Stomach (tissue), 8 donors: ENCODE measurements at regions not wholly inside any gene's neighbourhood (a gene's known extent, or its start where the extent isn't known, plus 50 kb on each side); places are given as distances from the start of the nearest gene placed in this dataset.

Source experiments
- DNase-seq, 2 donors: peaks; one replicate each; pipeline versions ENCODE4 v3.0.0 to v3.0.0-alpha.2; 2013 to 2019
- H3K27ac ChIP-seq, 5 donors: fragments of 200-600 bp in 4 of 5; sonication (generic) in 4 of 5; one replicate each; pipeline ENCODE4 v1.5.1; 2013 to 2019; ENCODE audit warnings: mild to moderate bottlenecking in 1 of 5, moderate library complexity in 1 of 5
- H3K27me3 ChIP-seq, 3 donors: fragments of 200-600 bp; sonication (generic); one replicate each; pipeline ENCODE4 v1.5.1; 2017 to 2019; ENCODE audit warnings: mixed run types in 1 of 3
- H3K36me3 ChIP-seq, 4 donors: fragments of 200-600 bp; sonication (generic); 1 replicate in 3 of 4; 2 replicates in 1 of 4; pipeline ENCODE4 v1.5.1; 2016 to 2019
- H3K4me1 ChIP-seq, 4 donors: fragments of 200-600 bp; sonication (generic); one replicate each; pipeline ENCODE4 v1.5.1; 2016 to 2019
- H3K4me3 ChIP-seq, 4 donors: fragments of 200-600 bp; sonication (generic) in 3 of 4; one replicate each; pipeline ENCODE4 v1.5.1; 2016 to 2019; ENCODE audit warnings: mild to moderate bottlenecking in 1 of 4
- H3K9me3 ChIP-seq, 4 donors: fragments of 200-600 bp; sonication (generic); one replicate each; pipeline ENCODE4 v1.5.1; 2016 to 2019
- CTCF ChIP-seq, 7 experiments: fragments of 450-650 bp in 4 of 7; fragments of 200-600 bp in 3 of 7; sonication (generic) in 3 of 7; IDR thresholded peaks; one replicate each; pipeline ENCODE4 v1.5.1; 2016 to 2019; ENCODE audit warnings: antibody characterized with exemption in 7 of 7, control low read depth in 2 of 7, mild to moderate bottlenecking in 1 of 7
- EP300 ChIP-seq: sonication (generic); formaldehyde crosslinking; IDR thresholded peaks from one replicate; pipeline ENCODE4 v1.6.1; 2017; ENCODE audit warnings: antibody characterized with exemption
- POLR2A ChIP-seq, 4 donors: fragments of 450-650 bp; IDR thresholded peaks; one replicate each; pipeline ENCODE4 v1.6.1; 2016; ENCODE audit warnings: antibody characterized with exemption in 4 of 4, control low read depth in 2 of 4, mild to moderate bottlenecking in 1 of 4, moderate library complexity in 1 of 4
- POLR2AphosphoS5 ChIP-seq, 3 donors: sonication (generic); formaldehyde crosslinking; IDR thresholded peaks; one replicate each; pipeline ENCODE4 v1.6.1; 2016; ENCODE audit warnings: antibody characterized with exemption in 3 of 3
- whole genome bisulfite sequencing, 5 donors: extraction: QIAGEN DNeasy Blood & Tissue Kit in 3 of 5; methylation state at CpG; one replicate each; pipeline versions ENCODE4 v1.1.5 to v1.1.7; 2013 to 2018; 5-methylcytosine and 5-hydroxymethylcytosine counted together
- intact Hi-C: fragments of 100-400 bp; cut with DNase I; formaldehyde crosslinking; loops from one replicate; pipeline ENCODE4 v1.15.1; 2023; ENCODE audit warnings: low total_unique reads
- donor health status: healthy with polysubstance abuse.
- donor health status: Bipolar disorder and iron deficiency.
- donor health status: healthy.

- H3K36me3 ChIP-seq, result no peaks in the 10 kb centered on the region
- H3K9me3 ChIP-seq, result peaks cover 0 to 15% (median 0%) of the 10 kb centered on the region in 4 donors
- no peak overlapping the region for H3K27ac ChIP-seq
- H3K27me3 ChIP-seq, result no peaks in the 10 kb centered on the region
- WGBS, 5 donors, result 69 to 83% (median 71%) methylated on average over 2 to 4 of the region's 4 CpGs
- no peak for TF ChIP-seq EP300
- no peak for TF ChIP-seq POLR2AphosphoS5 (IDR thresholded peaks at IDR 0.05)
- no peak for TF ChIP-seq CTCF (IDR thresholded peaks at IDR 0.05)
- no peak for TF ChIP-seq POLR2A (IDR thresholded peaks at IDR 0.05)
- no peak for DNase-seq
- H3K4me1 ChIP-seq, result no peaks in the 10 kb centered on the region
- H3K4me3 ChIP-seq, result no peak overlapping the region
- intact Hi-C loops, result no loop called here
Observed at GRCh38 chr7:119572132-119572531, 700.8 kb upstream of the KCND2 start.

GRCh38 chr7:119572541-119572940, 700.4 kb upstream of the KCND2 start:
- Histone ChIP-seq H3K4me3 (no peak overlapping the region), H3K4me1 (no peaks in the 10 kb centered on the region), H3K27ac (no peak overlapping the region), H3K9me3 (peaks cover 0 to 15% (median 0%) of the 10 kb centered on the region in 4 donors), H3K27me3 (no peaks in the 10 kb centered on the region), H3K36me3 (no peaks in the 10 kb centered on the region)
- no peak for DNase-seq
- intact Hi-C loops, result no loop called here
- 84 to 97% (median 94%) methylated on average over 5 of the region's 5 CpGs for WGBS, 5 donors
- TF ChIP-seq EP300, result no peak
- TF ChIP-seq CTCF (IDR thresholded peaks at IDR 0.05), result no peak
- TF ChIP-seq POLR2A (IDR thresholded peaks at IDR 0.05), result no peak
- no peak for TF ChIP-seq POLR2AphosphoS5 (IDR thresholded peaks at IDR 0.05)

- intact Hi-C loops, result no loop called here
- TF ChIP-seq CTCF (IDR thresholded peaks at IDR 0.05), result no peak
- no peak for TF ChIP-seq POLR2A (IDR thresholded peaks at IDR 0.05)
- TF ChIP-seq EP300, result no peak
- TF ChIP-seq POLR2AphosphoS5 (IDR thresholded peaks at IDR 0.05), result no peak
- H3K27ac ChIP-seq, result no peak overlapping the region
- H3K4me3 ChIP-seq, result no peak overlapping the region
- no peak for DNase-seq
- H3K27me3 ChIP-seq, result no peaks in the 10 kb centered on the region
- peaks cover 0 to 7% (median 0%) of the 10 kb centered on the region in 4 donors for H3K9me3 ChIP-seq
- H3K4me1 ChIP-seq, result no peaks in the 10 kb centered on the region
- WGBS, 5 donors, result 48 to 62% (median 51%) methylated on average over 2 of the region's 2 CpGs
- no peaks in the 10 kb centered on the region for H3K36me3 ChIP-seq
Observed at GRCh38 chr7:119578116-119578515, 694.9 kb upstream of the KCND2 start.

- H3K9me3 ChIP-seq, result no peaks in the 10 kb centered on the region
- no peak for DNase-seq
- no peak overlapping the region for H3K27ac ChIP-seq
- H3K4me1 ChIP-seq, result no peaks in the 10 kb centered on the region
- H3K36me3 ChIP-seq, result no peaks in the 10 kb centered on the region
- H3K27me3 ChIP-seq, result no peaks in the 10 kb centered on the region
- no peak overlapping the region for H3K4me3 ChIP-seq
- 30 to 35% (median 33%) methylated on average over 4 of the region's 4 CpGs for WGBS, 5 donors
- intact Hi-C loops, result no loop called here
- TF ChIP-seq EP300 (no peak), POLR2AphosphoS5 (IDR thresholded peaks at IDR 0.05) (no peak), POLR2A (IDR thresholded peaks at IDR 0.05) (no peak), CTCF (IDR thresholded peaks at IDR 0.05) (no peak)
Observed at GRCh38 chr7:119594956-119595355, 678.0 kb upstream of the KCND2 start.
